OCI-LY1 (cell line): ENCODE measurements at regions not wholly inside any gene's neighbourhood (a gene's known extent, or its start where the extent isn't known, plus 50 kb on each side); places are given as distances from the start of the nearest gene placed in this dataset.

Experiments used
- EZH2 ChIP-seq: fragments of 200-600 bp; sonication (generic), shearing (Covaris generic); IDR thresholded peaks from 2 replicates; pipeline ENCODE4 v1.8.0; 2017; ENCODE audit warnings: borderline replicate concordance, mixed run types, mild to moderate bottlenecking, antibody characterized with exemption, low read length, moderate library complexity, mixed read lengths
- TF ChIP-seq, protein P1 (sequence below): fragments of 200-600 bp; sonication (generic), shearing (Covaris generic); IDR thresholded peaks from 2 replicates; pipeline ENCODE4 v1.5.1; 2017; ENCODE audit warnings: mild to moderate bottlenecking, antibody characterized with exemption, low read length, moderate library complexity, mixed read lengths

DNA sequence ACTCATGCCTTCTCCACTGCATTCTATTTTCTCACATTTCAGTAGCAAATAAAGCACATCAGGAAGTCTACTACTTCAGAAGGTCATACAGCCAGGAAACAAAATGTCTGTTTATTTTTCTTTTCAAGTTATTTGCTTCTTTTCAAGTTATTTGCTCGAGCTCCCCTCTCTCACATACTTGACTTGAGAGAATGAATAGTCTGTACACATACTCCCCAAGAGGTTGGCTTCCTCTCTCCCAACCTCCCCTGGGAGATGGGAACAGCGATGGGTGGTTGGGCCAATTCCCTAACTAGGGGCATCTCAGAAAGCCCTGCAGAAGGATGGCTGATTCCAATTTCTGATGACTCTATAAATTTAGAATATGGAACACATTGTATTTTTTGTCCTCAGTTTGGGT lies 64.7 kb upstream of the PTPN13 start:
- TF ChIP-seq, protein P1, sequence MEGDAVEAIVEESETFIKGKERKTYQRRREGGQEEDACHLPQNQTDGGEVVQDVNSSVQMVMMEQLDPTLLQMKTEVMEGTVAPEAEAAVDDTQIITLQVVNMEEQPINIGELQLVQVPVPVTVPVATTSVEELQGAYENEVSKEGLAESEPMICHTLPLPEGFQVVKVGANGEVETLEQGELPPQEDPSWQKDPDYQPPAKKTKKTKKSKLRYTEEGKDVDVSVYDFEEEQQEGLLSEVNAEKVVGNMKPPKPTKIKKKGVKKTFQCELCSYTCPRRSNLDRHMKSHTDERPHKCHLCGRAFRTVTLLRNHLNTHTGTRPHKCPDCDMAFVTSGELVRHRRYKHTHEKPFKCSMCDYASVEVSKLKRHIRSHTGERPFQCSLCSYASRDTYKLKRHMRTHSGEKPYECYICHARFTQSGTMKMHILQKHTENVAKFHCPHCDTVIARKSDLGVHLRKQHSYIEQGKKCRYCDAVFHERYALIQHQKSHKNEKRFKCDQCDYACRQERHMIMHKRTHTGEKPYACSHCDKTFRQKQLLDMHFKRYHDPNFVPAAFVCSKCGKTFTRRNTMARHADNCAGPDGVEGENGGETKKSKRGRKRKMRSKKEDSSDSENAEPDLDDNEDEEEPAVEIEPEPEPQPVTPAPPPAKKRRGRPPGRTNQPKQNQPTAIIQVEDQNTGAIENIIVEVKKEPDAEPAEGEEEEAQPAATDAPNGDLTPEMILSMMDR: no peak
- TF ChIP-seq EZH2: no peak
